ENCODE measurements at regions not wholly inside any gene's neighbourhood (a gene's known extent, or its start where the extent isn't known, plus 50 kb on each side); places are given as distances from the start of the nearest gene placed in this dataset.

GRCh38 chr13:37418490-37418889 lies 180.1 kb downstream of the POSTN start:
- no peak for TF ChIP-seq KDM4B (CRISPR knock-in tag; IDR thresholded peaks at IDR 0.05)
- TF ChIP-seq GATAD1 (CRISPR knock-in tag; IDR thresholded peaks at IDR 0.05), result no peak
- no peak for TF ChIP-seq SUZ12 (IDR thresholded peaks at IDR 0.05; ENCODE audit: low read depth, low read length)
- no peak for TF ChIP-seq ZNF75D (CRISPR knock-in tag; IDR thresholded peaks at IDR 0.05; ENCODE audit: borderline replicate concordance)
- TF ChIP-seq ZNF597 (CRISPR knock-in tag; IDR thresholded peaks at IDR 0.05), result no peak
- TF ChIP-seq TCF7 (IDR thresholded peaks at IDR 0.05; ENCODE audit: low read depth), result no peak
- TF ChIP-seq JUND (CRISPR knock-in tag; IDR thresholded peaks at IDR 0.05), result no peak
- TF ChIP-seq CTCF (CRISPR knock-in tag; IDR thresholded peaks at IDR 0.05), result no peak
- no peak for TF ChIP-seq MXD4 (CRISPR knock-in tag; IDR thresholded peaks at IDR 0.05)
- TF ChIP-seq NR2F6 (IDR thresholded peaks at IDR 0.05), result no peak
- TF ChIP-seq NR2F6 (CRISPR knock-in tag; IDR thresholded peaks at IDR 0.05), result no peak
- TF ChIP-seq POLR2A (IDR thresholded peaks at IDR 0.05; ENCODE audit: insufficient read depth in 1 of 2, low read depth in 2 of 2, low read length in 2 of 2), result no peak
- no peak for TF ChIP-seq ATF3 (CRISPR knock-in tag; IDR thresholded peaks at IDR 0.05)
- TF ChIP-seq ZNF20 (CRISPR knock-in tag; IDR thresholded peaks at IDR 0.05), result no peak

Measured in HepG2 (cell line).